ENCODE measurements at regions not wholly inside any gene's neighbourhood (a gene's known extent, or its start where the extent isn't known, plus 50 kb on each side); places are given as distances from the start of the nearest gene placed in this dataset.

GRCh38 chr1:30613188-30613587, 110.2 kb downstream of the MATN1 start:
- no peak for DNase-seq (ENCODE audit: low spot score)
- in situ Hi-C loops (cut with HindIII; ENCODE audit: low sequenced_read_pairs), result no loop called here

- in situ Hi-C loops (cut with HindIII; ENCODE audit: low sequenced_read_pairs), result no loop called here
- peak; percentile 13 for DNase-seq (ENCODE audit: low spot score)
These were observed 110.8 kb downstream of the MATN1 start for GRCh38 chr1:30612536-30613065.

- in situ Hi-C loops (cut with HindIII; ENCODE audit: low sequenced_read_pairs), result no loop called here
- DNase-seq (ENCODE audit: low spot score), result no peak
These were observed 111.6 kb downstream of the MATN1 start for GRCh38 chr1:30611741-30612309.

GRCh38 chr1:30610917-30611316, 112.5 kb downstream of the MATN1 start:
- no peak for DNase-seq (ENCODE audit: low spot score)
- in situ Hi-C loops (cut with HindIII; ENCODE audit: low sequenced_read_pairs), result no loop called here

GRCh38 chr1:30609999-30610345, 113.4 kb downstream of the MATN1 start:
- no peak for DNase-seq (ENCODE audit: low spot score)
- in situ Hi-C loops (cut with HindIII; ENCODE audit: low sequenced_read_pairs), result no loop called here

- no peak for DNase-seq (ENCODE audit: low spot score)
- in situ Hi-C loops (cut with HindIII; ENCODE audit: low sequenced_read_pairs), result no loop called here
These were observed 113.9 kb downstream of the MATN1 start for GRCh38 chr1:30609336-30609998.

GRCh38 chr1:30607723-30608122, 115.7 kb downstream of the MATN1 start:
- in situ Hi-C loops (cut with HindIII; ENCODE audit: low sequenced_read_pairs), result no loop called here
- DNase-seq (ENCODE audit: low spot score), result no peak

GRCh38 chr1:30606166-30606565, 117.2 kb downstream of the MATN1 start:
- DNase-seq (ENCODE audit: low spot score), result no peak
- in situ Hi-C loops (cut with HindIII; ENCODE audit: low sequenced_read_pairs), result no loop called here

- in situ Hi-C loops (cut with HindIII; ENCODE audit: low sequenced_read_pairs), result no loop called here
- no peak for DNase-seq (ENCODE audit: low spot score)
These were observed 117.9 kb downstream of the MATN1 start for GRCh38 chr1:30605441-30605920.

- DNase-seq (ENCODE audit: low spot score), result no peak
- in situ Hi-C loops (cut with HindIII; ENCODE audit: low sequenced_read_pairs), result no loop called here
These were observed 118.5 kb downstream of the MATN1 start for GRCh38 chr1:30604801-30605440.

- DNase-seq (ENCODE audit: low spot score), result no peak
- in situ Hi-C loops (cut with HindIII; ENCODE audit: low sequenced_read_pairs), result no loop called here
These were observed 120.1 kb downstream of the MATN1 start for GRCh38 chr1:30603081-30603858.

- in situ Hi-C loops (cut with HindIII; ENCODE audit: low sequenced_read_pairs), result no loop called here
- no peak for DNase-seq (ENCODE audit: low spot score)
These were observed 121.9 kb downstream of the MATN1 start for GRCh38 chr1:30601316-30602085.

GRCh38 chr1:30600706-30601105, 122.7 kb downstream of the MATN1 start:
- DNase-seq (ENCODE audit: low spot score), result no peak
- in situ Hi-C loops (cut with HindIII; ENCODE audit: low sequenced_read_pairs), result no loop called here

- no peak for DNase-seq (ENCODE audit: low spot score)
- in situ Hi-C loops (cut with HindIII; ENCODE audit: low sequenced_read_pairs), result no loop called here
These were observed 123.1 kb downstream of the MATN1 start for GRCh38 chr1:30600258-30600657.

- in situ Hi-C loops (cut with HindIII; ENCODE audit: low sequenced_read_pairs), result no loop called here
- DNase-seq (ENCODE audit: low spot score), result no peak
These were observed 123.7 kb downstream of the MATN1 start for GRCh38 chr1:30599721-30600120.

GRCh38 chr1:30598571-30599114, 124.7 kb downstream of the MATN1 start:
- in situ Hi-C loops (cut with HindIII; ENCODE audit: low sequenced_read_pairs), result no loop called here
- no peak for DNase-seq (ENCODE audit: low spot score)

- no peak for DNase-seq (ENCODE audit: low spot score)
- in situ Hi-C loops (cut with HindIII; ENCODE audit: low sequenced_read_pairs), result no loop called here
These were observed 125.7 kb downstream of the MATN1 start for GRCh38 chr1:30597711-30598110.

GRCh38 chr1:30596891-30597290, 126.5 kb downstream of the MATN1 start:
- in situ Hi-C loops (cut with HindIII; ENCODE audit: low sequenced_read_pairs), result no loop called here
- DNase-seq (ENCODE audit: low spot score), result no peak

GRCh38 chr1:30596470-30596869, 126.9 kb downstream of the MATN1 start:
- DNase-seq (ENCODE audit: low spot score), result no peak
- in situ Hi-C loops (cut with HindIII; ENCODE audit: low sequenced_read_pairs), result no loop called here
